AG04450 (cell line): ENCODE measurements at regions not wholly inside any gene's neighbourhood (a gene's known extent, or its start where the extent isn't known, plus 50 kb on each side); places are given as distances from the start of the nearest gene placed in this dataset.

Experiments
- CTCF ChIA-PET: fragments of 300-600, 350-600 bp; formaldehyde crosslinking; extraction: SDS; loops from one replicate; lab custom pipeline; 2022; ENCODE audit warnings: antibody characterized with exemption, inconsistent platforms; lab: Charles Lee
- POLR2A ChIA-PET: fragments of 350-600 bp; formaldehyde crosslinking; extraction: SDS; loops from one replicate; lab custom pipeline; 2021; ENCODE audit warnings: antibody characterized with exemption, inconsistent platforms; lab: Yijun Ruan, JAX
- DNase-seq: peaks from one replicate; pipeline ENCODE4 v3.0.0-alpha.2; 2011; ENCODE audit warnings: low read depth, low spot score
- H3K27ac ChIP-seq: one replicate; pipeline ENCODE4 v1.5.1; 2012; ENCODE audit warnings: low read depth, low read length, control low read depth
- H3K27me3 ChIP-seq: one replicate; pipeline ENCODE4 v1.6.0; 2012; ENCODE audit warnings: low read length; ENCODE audit not compliant: control insufficient read depth, insufficient read depth
- H3K4me3 ChIP-seq: 2 replicates; pipeline ENCODE4 v1.5.1; 2011; ENCODE audit warnings: mild to moderate bottlenecking, low read depth, low read length, control low read depth
- H3K9me3 ChIP-seq: 2 replicates; pipeline ENCODE4 v1.5.1; 2012; ENCODE audit warnings: low read length; ENCODE audit not compliant: control insufficient read depth, insufficient read depth
- TF ChIP-seq, protein P1 (sequence below): IDR thresholded peaks from 2 replicates; pipeline ENCODE4 v1.5.1; 2011; ENCODE audit warnings: low read depth, low read length, control low read depth, inconsistent platforms

DNA sequence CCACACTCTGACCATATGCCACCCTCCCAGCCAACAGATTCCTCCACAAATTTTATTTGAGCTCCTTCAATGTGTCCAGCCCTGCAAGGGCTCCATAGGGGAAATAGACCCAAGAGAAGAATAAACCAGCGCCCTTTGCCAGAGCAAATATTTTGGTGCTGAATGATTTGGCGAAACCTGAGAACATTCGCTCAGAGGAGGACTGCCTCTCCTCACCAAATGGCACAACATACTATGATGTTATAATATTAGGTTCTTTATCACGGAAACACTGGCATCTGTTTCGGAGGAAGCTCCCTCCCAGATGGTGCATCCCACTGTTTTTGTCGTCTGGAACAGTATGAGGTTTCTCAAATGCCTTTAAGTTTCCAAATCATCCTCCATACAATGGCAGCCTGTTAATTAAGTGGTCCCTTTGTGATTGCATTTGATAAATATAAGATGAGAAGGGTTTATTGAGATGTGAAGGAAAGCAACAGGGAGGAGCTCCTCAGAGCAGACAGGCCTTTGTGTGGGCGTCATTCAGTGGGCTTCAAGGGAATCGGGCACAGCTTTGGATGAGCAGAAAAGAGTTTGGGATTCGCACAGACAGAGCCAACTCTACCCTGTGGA lies 139.1 kb upstream of the ADRA1B start:
- ChIA-PET POLR2A (no interaction called here), CTCF (no interaction called here)
- Histone ChIP-seq H3K27ac (no peak overlapping the region), H3K9me3 (no peaks in the 10 kb centered on the region; the same call in 1 of the 2 replicates), H3K27me3 (no peaks in the 10 kb centered on the region), H3K4me3 (no peak overlapping the region)
- no peak for DNase-seq
- TF ChIP-seq, protein P1, sequence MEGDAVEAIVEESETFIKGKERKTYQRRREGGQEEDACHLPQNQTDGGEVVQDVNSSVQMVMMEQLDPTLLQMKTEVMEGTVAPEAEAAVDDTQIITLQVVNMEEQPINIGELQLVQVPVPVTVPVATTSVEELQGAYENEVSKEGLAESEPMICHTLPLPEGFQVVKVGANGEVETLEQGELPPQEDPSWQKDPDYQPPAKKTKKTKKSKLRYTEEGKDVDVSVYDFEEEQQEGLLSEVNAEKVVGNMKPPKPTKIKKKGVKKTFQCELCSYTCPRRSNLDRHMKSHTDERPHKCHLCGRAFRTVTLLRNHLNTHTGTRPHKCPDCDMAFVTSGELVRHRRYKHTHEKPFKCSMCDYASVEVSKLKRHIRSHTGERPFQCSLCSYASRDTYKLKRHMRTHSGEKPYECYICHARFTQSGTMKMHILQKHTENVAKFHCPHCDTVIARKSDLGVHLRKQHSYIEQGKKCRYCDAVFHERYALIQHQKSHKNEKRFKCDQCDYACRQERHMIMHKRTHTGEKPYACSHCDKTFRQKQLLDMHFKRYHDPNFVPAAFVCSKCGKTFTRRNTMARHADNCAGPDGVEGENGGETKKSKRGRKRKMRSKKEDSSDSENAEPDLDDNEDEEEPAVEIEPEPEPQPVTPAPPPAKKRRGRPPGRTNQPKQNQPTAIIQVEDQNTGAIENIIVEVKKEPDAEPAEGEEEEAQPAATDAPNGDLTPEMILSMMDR, result no peak

GRCh38 chr5:159779481-159779880 lies 136.8 kb upstream of the ADRA1B start:
- ChIA-PET CTCF (no interaction called here), POLR2A (no interaction called here)
- no peaks in the 10 kb centered on the region; the same call in 1 of the 2 replicates for H3K9me3 ChIP-seq
- no peak for DNase-seq
- H3K27me3 ChIP-seq, result no peaks in the 10 kb centered on the region
- TF ChIP-seq, protein P1, result no peak
- H3K27ac ChIP-seq, result peak overlapping the region; percentile 23
- no peak overlapping the region for H3K4me3 ChIP-seq

GRCh38 chr5:159780246-159780645 lies 136.0 kb upstream of the ADRA1B start:
- POLR2A ChIA-PET, result no interaction called here
- no peaks in the 10 kb centered on the region; the same call in 1 of the 2 replicates for H3K9me3 ChIP-seq
- TF ChIP-seq, protein P1, result no peak
- H3K4me3 ChIP-seq, result no peak overlapping the region
- DNase-seq, result no peak
- CTCF ChIA-PET, result no interaction called here
- H3K27me3 ChIP-seq, result no peaks in the 10 kb centered on the region
- no peak overlapping the region for H3K27ac ChIP-seq

DNA sequence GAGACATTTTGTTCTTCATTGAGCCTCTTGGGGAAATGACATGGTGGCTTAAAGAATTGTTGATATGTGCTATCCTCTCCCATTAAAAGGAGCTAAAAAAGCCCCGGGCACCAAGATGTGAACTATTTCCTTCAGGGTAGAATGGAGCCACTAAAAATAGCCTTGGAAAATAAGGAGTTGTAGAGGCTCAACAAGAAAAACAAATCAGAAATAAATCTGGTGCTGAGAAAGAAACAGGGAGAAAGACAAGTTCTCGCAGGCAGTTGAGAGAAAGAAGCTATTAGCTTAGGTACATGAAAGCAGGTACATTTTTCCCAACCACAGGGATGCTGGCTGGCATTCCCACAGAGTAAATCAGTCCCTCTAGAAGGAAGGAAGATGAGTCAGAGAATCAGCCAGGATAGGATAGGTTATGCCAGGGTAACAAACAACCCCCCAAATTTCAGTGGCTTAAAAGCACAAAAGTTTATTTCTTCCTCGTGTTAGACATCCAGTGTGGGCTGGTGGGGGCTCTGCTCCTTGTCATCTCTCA lies 134.6 kb upstream of the ADRA1B start:
- H3K27ac ChIP-seq, result no peak overlapping the region
- CTCF ChIA-PET, result no interaction called here
- no peak overlapping the region for H3K4me3 ChIP-seq
- TF ChIP-seq, protein P1, result no peak
- no peaks in the 10 kb centered on the region; the same call in 1 of the 2 replicates for H3K9me3 ChIP-seq
- DNase-seq, result no peak
- H3K27me3 ChIP-seq, result no peaks in the 10 kb centered on the region
- POLR2A ChIA-PET, result no interaction called here

GRCh38 chr5:159782197-159782994 lies 133.9 kb upstream of the ADRA1B start:
- TF ChIP-seq, protein P1, result no peak

More at GRCh38 chr5:159782197-159782994, 133.9 kb upstream of the ADRA1B start:
- DNase-seq, result no peak
- Histone ChIP-seq H3K27me3 (no peaks in the 10 kb centered on the region), H3K4me3 (no peak overlapping the region), H3K27ac (no peak overlapping the region), H3K9me3 (no peaks in the 10 kb centered on the region; the same call in 1 of the 2 replicates)
- ChIA-PET CTCF (no interaction called here), POLR2A (no interaction called here)
